ENCODE measurements at regions not wholly inside any gene's neighbourhood (a gene's known extent, or its start where the extent isn't known, plus 50 kb on each side); places are given as distances from the start of the nearest gene placed in this dataset.
"Not testable (repeated sequence)": the region's sequence is repeated elsewhere in the genome, so short reads cannot be mapped to it uniquely, and the experiment has no call there.

- Mint-ChIP-seq H3K4me3 (no peak overlapping the region), H3K9me3 (no peaks in the 10 kb centered on the region), H3K4me1 (no peaks in the 10 kb centered on the region), H3K27me3 (no peaks in the 10 kb centered on the region), H3K36me3 (no peaks in the 10 kb centered on the region), H3K27ac (no peak overlapping the region)
- DNase-seq (no peak), ATAC-seq (ENCODE audit: low read depth in 2 of 2) (no peak)
These were observed 154.2 kb downstream of the ZFP64 start for GRCh38 chr20:52037370-52037769.

- Mint-ChIP-seq H3K4me1 (no peaks in the 10 kb centered on the region), H3K27ac (no peak overlapping the region), H3K9me3 (no peaks in the 10 kb centered on the region), H3K36me3 (no peaks in the 10 kb centered on the region), H3K27me3 (peaks cover 0 to 5% (median 0%) of the 10 kb centered on the region in 3 donors), H3K4me3 (no peak overlapping the region)
- no peak for DNase-seq
- ATAC-seq (ENCODE audit: low read depth in 2 of 2): no peak
These were observed 155.6 kb downstream of the ZFP64 start for GRCh38 chr20:52035977-52036376.

- no peaks in the 10 kb centered on the region for H3K36me3 Mint-ChIP-seq
- H3K9me3 Mint-ChIP-seq: no peaks in the 10 kb centered on the region
- ATAC-seq (ENCODE audit: low read depth in 2 of 2) (no peak), DNase-seq (no peak)
- H3K27me3 Mint-ChIP-seq: peaks cover 0 to 5% (median 0%) of the 10 kb centered on the region in 3 donors
- H3K4me3 Mint-ChIP-seq: no peak overlapping the region
- H3K4me1 Mint-ChIP-seq: no peaks in the 10 kb centered on the region
- H3K27ac Mint-ChIP-seq: peak overlapping the region in 2 of 6 donors; percentile 42 to 59
These were observed 156.1 kb downstream of the ZFP64 start for GRCh38 chr20:52035498-52035897.

- Mint-ChIP-seq H3K4me3 (no peak overlapping the region), H3K27ac (peak overlapping the region in 1 of 6 donors; percentile 58), H3K4me1 (no peaks in the 10 kb centered on the region), H3K9me3 (no peaks in the 10 kb centered on the region), H3K27me3 (peaks cover 0 to 5% (median 0%) of the 10 kb centered on the region in 3 donors), H3K36me3 (no peaks in the 10 kb centered on the region)
- no peak for DNase-seq
- no peak for ATAC-seq (ENCODE audit: low read depth in 2 of 2)
These were observed 157.0 kb downstream of the ZFP64 start for GRCh38 chr20:52034581-52034980.

GRCh38 chr20:52033313-52033712 lies 158.3 kb downstream of the ZFP64 start:
- H3K9me3 Mint-ChIP-seq: no peaks in the 10 kb centered on the region
- ATAC-seq (ENCODE audit: low read depth in 2 of 2): no peak
- no peak for DNase-seq
- no peaks in the 10 kb centered on the region for H3K36me3 Mint-ChIP-seq
- no peaks in the 10 kb centered on the region for H3K4me1 Mint-ChIP-seq
- peaks cover 0 to 5% (median 0%) of the 10 kb centered on the region in 3 donors for H3K27me3 Mint-ChIP-seq
- no peak overlapping the region for H3K4me3 Mint-ChIP-seq
- no peak overlapping the region for H3K27ac Mint-ChIP-seq

- H3K9me3 Mint-ChIP-seq; DNase-seq; H3K4me3 Mint-ChIP-seq; H3K27me3 Mint-ChIP-seq; ATAC-seq (ENCODE audit: low read depth in 2 of 2); H3K36me3 Mint-ChIP-seq; H3K4me1 Mint-ChIP-seq: not testable (repeated sequence)
- peak overlapping the region in 2 of 6 donors; percentile 13 to 51 for H3K27ac Mint-ChIP-seq
These were observed 159.3 kb downstream of the ZFP64 start for GRCh38 chr20:52032304-52032683.

- Mint-ChIP-seq H3K36me3 (no peaks in the 10 kb centered on the region), H3K4me1 (no peaks in the 10 kb centered on the region), H3K9me3 (no peaks in the 10 kb centered on the region), H3K27ac (peak overlapping the region in 2 of 6 donors; percentile 13 to 51), H3K4me3 (no peak overlapping the region), H3K27me3 (peaks cover 0 to 5% (median 0%) of the 10 kb centered on the region in 3 donors)
- no peak for ATAC-seq (ENCODE audit: low read depth in 2 of 2)
- no peak for DNase-seq
These were observed 159.8 kb downstream of the ZFP64 start for GRCh38 chr20:52031563-52032303.

GRCh38 chr20:52031206-52031562 lies 160.4 kb downstream of the ZFP64 start:
- H3K27ac Mint-ChIP-seq: no peak overlapping the region
- no peak for ATAC-seq (ENCODE audit: low read depth in 2 of 2)
- DNase-seq: no peak
- H3K36me3 Mint-ChIP-seq: no peaks in the 10 kb centered on the region
- H3K4me3 Mint-ChIP-seq: no peak overlapping the region
- H3K9me3 Mint-ChIP-seq: no peaks in the 10 kb centered on the region
- H3K27me3 Mint-ChIP-seq: peaks cover 0 to 5% (median 0%) of the 10 kb centered on the region in 3 donors
- H3K4me1 Mint-ChIP-seq: no peaks in the 10 kb centered on the region

GRCh38 chr20:52029129-52029528 lies 162.4 kb downstream of the ZFP64 start:
- H3K27me3 Mint-ChIP-seq; H3K4me1 Mint-ChIP-seq; H3K9me3 Mint-ChIP-seq; H3K27ac Mint-ChIP-seq; H3K36me3 Mint-ChIP-seq; DNase-seq; ATAC-seq (ENCODE audit: low read depth in 2 of 2); H3K4me3 Mint-ChIP-seq: not testable (repeated sequence)

GRCh38 chr20:52025938-52026337 lies 165.6 kb downstream of the ZFP64 start:
- Mint-ChIP-seq H3K36me3 (no peaks in the 10 kb centered on the region), H3K27me3 (no peaks in the 10 kb centered on the region), H3K27ac (no peak overlapping the region), H3K9me3 (no peaks in the 10 kb centered on the region), H3K4me3 (no peak overlapping the region), H3K4me1 (no peaks in the 10 kb centered on the region)
- ATAC-seq (ENCODE audit: low read depth in 2 of 2): no peak
- no peak for DNase-seq

GRCh38 chr20:52019313-52019712 lies 172.3 kb downstream of the ZFP64 start:
- H3K9me3 Mint-ChIP-seq: no peaks in the 10 kb centered on the region

GRCh38 chr20:52017669-52018317 lies 173.8 kb downstream of the ZFP64 start:
- Mint-ChIP-seq H3K4me3 (no peak overlapping the region), H3K27me3 (peaks cover 0 to 4% (median 0%) of the 10 kb centered on the region in 3 donors), H3K4me1 (no peaks in the 10 kb centered on the region), H3K36me3 (no peaks in the 10 kb centered on the region), H3K9me3 (peaks cover 0 to 4% (median 3%) of the 10 kb centered on the region in 7 donors), H3K27ac (no peak overlapping the region)
- no peak for DNase-seq
- ATAC-seq (ENCODE audit: low read depth in 2 of 2): no peak

More at GRCh38 chr20:52019313-52019712, 172.3 kb downstream of the ZFP64 start:
- Mint-ChIP-seq H3K27me3 (no peaks in the 10 kb centered on the region), H3K36me3 (no peaks in the 10 kb centered on the region), H3K27ac (no peak overlapping the region), H3K4me3 (no peak overlapping the region), H3K4me1 (no peaks in the 10 kb centered on the region)
- DNase-seq (no peak), ATAC-seq (ENCODE audit: low read depth in 2 of 2) (no peak)

GRCh38 chr20:52016022-52016421 lies 175.6 kb downstream of the ZFP64 start:
- Mint-ChIP-seq H3K4me3 (no peak overlapping the region), H3K36me3 (peaks cover 0 to 6% of the 10 kb centered on the region in 2 donors), H3K27me3 (peaks cover 0 to 6% (median 0%) of the 10 kb centered on the region in 3 donors), H3K9me3 (peaks cover 0 to 18% (median 8%) of the 10 kb centered on the region in 7 donors), H3K27ac (no peak overlapping the region), H3K4me1 (no peaks in the 10 kb centered on the region)
- DNase-seq (no peak), ATAC-seq (ENCODE audit: low read depth in 2 of 2) (no peak)

- no peak for ATAC-seq (ENCODE audit: low read depth in 2 of 2)
- peaks cover 0 to 6% (median 0%) of the 10 kb centered on the region in 3 donors for H3K27me3 Mint-ChIP-seq
- no peak overlapping the region for H3K4me3 Mint-ChIP-seq
- DNase-seq: no peak
- H3K4me1 Mint-ChIP-seq: no peaks in the 10 kb centered on the region
- peaks cover 5 to 27% (median 15%) of the 10 kb centered on the region in 7 donors for H3K9me3 Mint-ChIP-seq
- H3K27ac Mint-ChIP-seq: no peak overlapping the region
- H3K36me3 Mint-ChIP-seq: peaks cover 0 to 13% of the 10 kb centered on the region in 2 donors
These were observed 176.4 kb downstream of the ZFP64 start for GRCh38 chr20:52015155-52015554.

All from naive B cell (primary cell).